B cell (primary cell): ENCODE measurements at regions not wholly inside any gene's neighbourhood (a gene's known extent, or its start where the extent isn't known, plus 50 kb on each side); places are given as distances from the start of the nearest gene placed in this dataset.

Experiments
- ATAC-seq: fragments of 200-7000 bp; cut with Tn5 transposase; one replicate; pipeline ENCODE4 v1.10.0; 2021; ENCODE audit warnings: low read depth, mild to moderate bottlenecking, moderate number of reproducible peaks, moderate library complexity
- CTCF ChIA-PET: fragments of 350-600 bp; sonication (Branson Sonifier 250); formaldehyde crosslinking; loops from one replicate; lab custom pipeline; 2021; ENCODE audit warnings: antibody characterized with exemption, inconsistent platforms; lab: Charles Lee
- POLR2A ChIA-PET: fragments of 350-600 bp; sonication (Branson Sonifier 250); formaldehyde crosslinking; loops from one replicate; lab custom pipeline; 2021; ENCODE audit warnings: antibody characterized with exemption; lab: Charles Lee
- DNase-seq: peaks from one replicate; pipeline ENCODE4 v3.0.0; 2013
- H2AFZ ChIP-seq: 2 replicates; pipeline ENCODE4 v1.6.1; 2012; ENCODE audit warnings: mild to moderate bottlenecking, low read depth, low read length; ENCODE audit not compliant: insufficient read depth, poor library complexity, severe bottlenecking
- H3K27ac ChIP-seq, 2 donors: 1 replicate in 1 of 2; 2 replicates in 1 of 2; pipeline ENCODE4 v1.5.1; 2012 to 2013; ENCODE audit warnings: low read length in 2 of 2, mild to moderate bottlenecking in 2 of 2, moderate library complexity in 1 of 2
- H3K27me3 ChIP-seq, 4 experiments: fragments of 200-600 bp in 1 of 4; sonication (generic) in 1 of 4; replicated peaks in 1 of 4; 1 replicate in 2 of 4; 2 replicates in 2 of 4; pipeline versions ENCODE4 v1.6.1 to v1.7.0; 2013 to 2016; ENCODE audit warnings: low read length in 3 of 4, mild to moderate bottlenecking in 2 of 4, mixed read lengths in 1 of 4, moderate library complexity in 1 of 4; ENCODE audit not compliant: insufficient read depth in 4 of 4, control insufficient read depth in 3 of 4; ENCODE audit errors: control extremely low read depth in 1 of 4
- H3K36me3 ChIP-seq, 2 experiments: replicated peaks in 1 of 2; 1 replicate in 1 of 2; 2 replicates in 1 of 2; pipeline versions ENCODE4 v1.6.1 to v1.7.1; 2013; ENCODE audit warnings: low read length in 1 of 2; ENCODE audit not compliant: insufficient read depth in 2 of 2, control insufficient read depth in 1 of 2; ENCODE audit errors: control extremely low read depth in 1 of 2, extremely low read depth in 1 of 2
- H3K4me1 ChIP-seq, 2 donors: fragments of 200-600 bp in 1 of 2; sonication (generic) in 1 of 2; 1 replicate in 1 of 2; 2 replicates in 1 of 2; pipeline versions ENCODE4 v1.5.1 to v1.6.1; 2013 to 2017; ENCODE audit warnings: low read length in 2 of 2; ENCODE audit not compliant: control insufficient read depth in 2 of 2, insufficient read depth in 2 of 2
- H3K4me2 ChIP-seq: replicated peaks from 2 replicates; pipeline ENCODE3; 2012; ENCODE audit warnings: mild to moderate bottlenecking, low read depth, low read length; ENCODE audit not compliant: poor library complexity, severe bottlenecking
- H3K4me3 ChIP-seq, 5 experiments: fragments of 200-600 bp in 1 of 5; sonication (generic) in 1 of 5; 1 replicate in 3 of 5; 2 replicates in 2 of 5; pipeline versions ENCODE4 v1.5.1 to v1.7.0; 2011 to 2016; ENCODE audit warnings: low read length in 4 of 5, mild to moderate bottlenecking in 4 of 5, low read depth in 2 of 5, control low read depth in 1 of 5, moderate library complexity in 1 of 5; ENCODE audit not compliant: insufficient read depth in 1 of 5; ENCODE audit errors: control extremely low read depth in 1 of 5, extremely low read depth in 1 of 5
- H3K79me2 ChIP-seq: fragments of 200-600 bp; sonication (generic); one replicate; pipeline ENCODE4 v1.6.0; 2016; ENCODE audit warnings: low read length; ENCODE audit not compliant: control insufficient read depth, insufficient read depth
- H3K9ac ChIP-seq: fragments of 200-600 bp; sonication (generic); 2 replicates; pipeline ENCODE4 v1.6.1; 2017; ENCODE audit warnings: mild to moderate bottlenecking, low read length, moderate library complexity
- H3K9me3 ChIP-seq, 3 donors: one replicate each; pipeline versions ENCODE4 v1.6.1 to v1.7.1; 2013; ENCODE audit warnings: low read length in 2 of 3; ENCODE audit not compliant: control insufficient read depth in 2 of 3, insufficient read depth in 1 of 3; ENCODE audit errors: control extremely low read depth in 1 of 3
- H4K20me1 ChIP-seq: 2 replicates; pipeline ENCODE4 v1.6.0; 2012; ENCODE audit warnings: mild to moderate bottlenecking, low read length; ENCODE audit not compliant: insufficient read depth, control insufficient read depth, poor library complexity, severe bottlenecking
- H3K27ac Mint-ChIP-seq: one replicate; pipeline ENCODE4 v1.8.0; 2021; ENCODE audit warnings: mixed read lengths
- H3K27me3 Mint-ChIP-seq: one replicate; pipeline ENCODE4 v1.8.0; 2021; ENCODE audit warnings: mixed read lengths
- H3K4me1 Mint-ChIP-seq: one replicate; pipeline ENCODE4 v1.8.0; 2021; ENCODE audit warnings: mixed read lengths
- H3K4me3 Mint-ChIP-seq: one replicate; pipeline ENCODE4 v1.8.0; 2021; ENCODE audit warnings: mixed read lengths
- H3K9me3 Mint-ChIP-seq: one replicate; pipeline ENCODE4 v1.8.0; 2022; ENCODE audit warnings: mixed read lengths; ENCODE audit not compliant: insufficient read depth
- EZH2 ChIP-seq: IDR thresholded peaks from 2 replicates; pipeline ENCODE4 v1.6.1; 2012; ENCODE audit warnings: borderline replicate concordance, low read depth, mild to moderate bottlenecking, moderate library complexity, low read length; ENCODE audit not compliant: insufficient read depth, poor library complexity, severe bottlenecking
- WGBS: methylation state at CpG from one replicate; pipeline ENCODE4 v1.1.5; 2013; ENCODE audit warnings: missing lambda C conversion rate; ENCODE audit not compliant: insufficient coverage; 5-methylcytosine and 5-hydroxymethylcytosine counted together
- intact Hi-C: fragments of 100-400 bp; cut with micrococcal nuclease; formaldehyde crosslinking; loops from one replicate; pipeline ENCODE4 v1.10.0; 2022
- TF ChIP-seq, protein P1 (sequence below): fragments of 200-600 bp; IDR thresholded peaks from one replicate; pipeline ENCODE4 v1.8.0; 2022; ENCODE audit warnings: antibody characterized with exemption, mild to moderate bottlenecking

GRCh38 chr5:39670391-39670790, 245.6 kb upstream of the DAB2 start:
- WGBS, result no CpG with 5 or more reads among the region's 6 CpGs
- Histone ChIP-seq H3K9me3 (no peaks in the 10 kb centered on the region), H3K36me3 (no peaks in the 10 kb centered on the region), H4K20me1 (no peaks in the 10 kb centered on the region), H3K27ac (no peak overlapping the region), H3K4me2 (no peak overlapping the region), H3K27me3 (no peaks in the 10 kb centered on the region), H2AFZ (no peak overlapping the region), H3K79me2 (no peaks in the 10 kb centered on the region), H3K9ac (no peak overlapping the region), H3K4me3 (no peak overlapping the region), H3K4me1 (no peaks in the 10 kb centered on the region)
- intact Hi-C loops, result no loop called here
- Mint-ChIP-seq H3K9me3 (no peaks in the 10 kb centered on the region), H3K27ac (no peak overlapping the region), H3K27me3 (peaks cover 3% of the 10 kb centered on the region), H3K4me3 (no peak overlapping the region), H3K4me1 (no peaks in the 10 kb centered on the region)
- DNase-seq (no peak), ATAC-seq (no peak)
- POLR2A ChIA-PET, result no interaction called here
- CTCF ChIA-PET, result no interaction called here
- TF ChIP-seq, protein P1, sequence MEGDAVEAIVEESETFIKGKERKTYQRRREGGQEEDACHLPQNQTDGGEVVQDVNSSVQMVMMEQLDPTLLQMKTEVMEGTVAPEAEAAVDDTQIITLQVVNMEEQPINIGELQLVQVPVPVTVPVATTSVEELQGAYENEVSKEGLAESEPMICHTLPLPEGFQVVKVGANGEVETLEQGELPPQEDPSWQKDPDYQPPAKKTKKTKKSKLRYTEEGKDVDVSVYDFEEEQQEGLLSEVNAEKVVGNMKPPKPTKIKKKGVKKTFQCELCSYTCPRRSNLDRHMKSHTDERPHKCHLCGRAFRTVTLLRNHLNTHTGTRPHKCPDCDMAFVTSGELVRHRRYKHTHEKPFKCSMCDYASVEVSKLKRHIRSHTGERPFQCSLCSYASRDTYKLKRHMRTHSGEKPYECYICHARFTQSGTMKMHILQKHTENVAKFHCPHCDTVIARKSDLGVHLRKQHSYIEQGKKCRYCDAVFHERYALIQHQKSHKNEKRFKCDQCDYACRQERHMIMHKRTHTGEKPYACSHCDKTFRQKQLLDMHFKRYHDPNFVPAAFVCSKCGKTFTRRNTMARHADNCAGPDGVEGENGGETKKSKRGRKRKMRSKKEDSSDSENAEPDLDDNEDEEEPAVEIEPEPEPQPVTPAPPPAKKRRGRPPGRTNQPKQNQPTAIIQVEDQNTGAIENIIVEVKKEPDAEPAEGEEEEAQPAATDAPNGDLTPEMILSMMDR, result no peak
- no peak for TF ChIP-seq EZH2

DNA sequence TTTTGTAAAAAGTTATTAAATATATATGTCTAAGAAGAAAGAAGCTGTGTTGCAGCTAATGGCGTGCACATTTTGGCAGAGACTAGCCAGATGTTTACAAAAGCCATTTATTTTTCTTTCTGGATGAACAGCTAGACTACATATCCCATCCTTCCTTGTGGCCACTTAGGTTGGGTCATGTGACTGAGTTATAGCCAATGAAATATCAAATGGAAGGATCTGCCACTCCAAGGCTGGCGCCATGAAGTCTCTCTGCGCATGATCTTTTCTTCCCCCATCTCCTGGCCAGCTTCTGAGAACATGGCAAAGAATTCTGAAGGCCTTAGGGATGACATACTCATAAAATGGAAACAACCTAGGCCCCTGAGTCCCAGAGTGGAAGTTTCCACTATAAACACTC, 244.2 kb upstream of the DAB2 start:
- no peaks in the 10 kb centered on the region for H3K36me3 ChIP-seq
- CTCF ChIA-PET, result no interaction called here
- intact Hi-C loops, result no loop called here
- H2AFZ ChIP-seq, result no peak overlapping the region
- Mint-ChIP-seq H3K27me3 (no peaks in the 10 kb centered on the region), H3K27ac (no peak overlapping the region), H3K9me3 (no peaks in the 10 kb centered on the region), H3K4me1 (no peaks in the 10 kb centered on the region), H3K4me3 (no peak overlapping the region)
- no peak for ATAC-seq
- TF ChIP-seq, protein P1, result no peak
- TF ChIP-seq EZH2, result no peak
- H3K4me1 ChIP-seq, result no peaks in the 10 kb centered on the region
- no peak overlapping the region for H3K4me2 ChIP-seq
- POLR2A ChIA-PET, result interaction anchor here (0.6 kb wide), 1 partner anchor 59 kb away, joined by 5 read pairs; no protein-coding TSS in a partner anchor
- peaks cover 0 to 6% (median 0%) of the 10 kb centered on the region in 3 donors for H3K9me3 ChIP-seq
- no peak overlapping the region for H3K27ac ChIP-seq
- no peak overlapping the region for H3K9ac ChIP-seq
- no peaks in the 10 kb centered on the region for H3K27me3 ChIP-seq
- DNase-seq, result no peak
- no peaks in the 10 kb centered on the region for H3K79me2 ChIP-seq
- H3K4me3 ChIP-seq, result no peak overlapping the region
- no peaks in the 10 kb centered on the region for H4K20me1 ChIP-seq
- WGBS, result 100% methylated on average over 2 of the region's 3 CpGs
